HepG2 (cell line): ENCODE measurements at regions not wholly inside any gene's neighbourhood (a gene's known extent, or its start where the extent isn't known, plus 50 kb on each side); places are given as distances from the start of the nearest gene placed in this dataset.
A peak's percentile ranks its signal among the peaks of the same experiment; 100 is the strongest.

Source experiments
- ATAC-seq: fragments of 200-7000 bp; cut with Tn5 transposase; 3 replicates; pipeline ENCODE4 v1.9.1; 2020; ENCODE audit warnings: mild to moderate bottlenecking, moderate library complexity
- BruUV-seq: library from RNA; stranded (reverse); fragments of 400-500 nt; replicated peaks from 2 replicates; lab custom pipeline; 2021; lab: Mats Ljungman, UMichigan
- CTCF ChIA-PET: fragments of 300-600 bp; formaldehyde crosslinking; extraction: SDS; loops from one replicate; lab custom pipeline; 2021; ENCODE audit warnings: low total read pairs, inconsistent platforms, low intra/inter-chr PET ratio; lab: Yijun Ruan, JAX
- POLR2A ChIA-PET: fragments of 350-600 bp; sonication (Branson Sonifier 250); formaldehyde crosslinking; loops from one replicate; lab custom pipeline; 2020; ENCODE audit warnings: antibody characterized with exemption, inconsistent platforms; lab: Yijun Ruan, JAX
- DNase-seq: peaks from one replicate; pipeline ENCODE4 v3.0.0-alpha.2; 2015; ENCODE audit warnings: low spot score
- FAIRE-seq: peaks from 3 replicates; lab custom pipeline; 2011; peaks lifted over from hg19 to GRCh38; lab: Jason Lieb, UNC
- H2AFZ ChIP-seq: one replicate; pipeline ENCODE4 v1.6.1; 2011; ENCODE audit warnings: low read length, inconsistent platforms
- H3K27ac ChIP-seq: fragments of 300-600 bp; 3 replicates; pipeline ENCODE4 v1.8.0; 2011; ENCODE audit warnings: mixed run types, mild to moderate bottlenecking, mixed read lengths, low read length, inconsistent platforms; ENCODE audit not compliant: insufficient read depth; ENCODE audit errors: extremely low read length
- H3K27me3 ChIP-seq, 2 experiments: fragments of 200-600 bp in 1 of 2; 2 replicates in 1 of 2; 3 replicates in 1 of 2; pipeline versions ENCODE4 v1.6.0 to v1.8.0; 2011; ENCODE audit warnings: low read length in 2 of 2, mild to moderate bottlenecking in 2 of 2, moderate library complexity in 2 of 2, inconsistent platforms in 1 of 2; ENCODE audit not compliant: insufficient read depth in 2 of 2, control insufficient read depth in 1 of 2
- H3K36me3 ChIP-seq, 2 experiments: fragments of 200-600 bp in 1 of 2; replicated peaks in 1 of 2; 2 replicates in 1 of 2; 3 replicates in 1 of 2; pipeline versions ENCODE4 v1.5.1 to v1.8.0; 2011; ENCODE audit warnings: low read length in 2 of 2, inconsistent platforms in 1 of 2; ENCODE audit not compliant: insufficient read depth in 2 of 2, control insufficient read depth in 1 of 2
- H3K4me1 ChIP-seq: 2 replicates; pipeline ENCODE4 v1.5.1; 2012; ENCODE audit warnings: low read length, inconsistent platforms; ENCODE audit not compliant: insufficient read depth
- H3K4me2 ChIP-seq: 2 replicates; pipeline ENCODE4 v1.6.0; 2011; ENCODE audit warnings: low read depth, low read length, inconsistent platforms
- H3K4me3 ChIP-seq, 3 experiments: fragments of 200-600 bp in 1 of 3; sonication (generic), shearing (Covaris generic) in 1 of 3; replicated peaks in 1 of 3; 2 replicates each; pipeline ENCODE4 v1.5.1; 2011 to 2016; ENCODE audit warnings: low read length in 3 of 3, inconsistent platforms in 2 of 3, low read depth in 2 of 3, mild to moderate bottlenecking in 2 of 3, control low read depth in 1 of 3, mixed read lengths in 1 of 3; ENCODE audit not compliant: insufficient read depth in 1 of 3
- H3K79me2 ChIP-seq: one replicate; pipeline ENCODE4 v1.6.1; 2011; ENCODE audit warnings: low read length, inconsistent platforms; ENCODE audit not compliant: insufficient read depth
- H3K9ac ChIP-seq: 2 replicates; pipeline ENCODE4 v1.6.0; 2011; ENCODE audit warnings: mild to moderate bottlenecking, low read depth, low read length, inconsistent platforms; ENCODE audit not compliant: insufficient read depth
- H3K9me3 ChIP-seq: 2 replicates; pipeline ENCODE4 v1.5.1; 2012; ENCODE audit warnings: mild to moderate bottlenecking, low read length
- H4K20me1 ChIP-seq: 2 replicates; pipeline ENCODE4 v1.6.0; 2011; ENCODE audit warnings: inconsistent platforms, mild to moderate bottlenecking, low read length, moderate library complexity; ENCODE audit not compliant: insufficient read depth
- ARID4A ChIP-seq: sonication (generic); formaldehyde crosslinking; IDR thresholded peaks from 2 replicates; pipeline ENCODE4 v1.5.0; 2020; ENCODE audit warnings: mild to moderate bottlenecking, missing genetic modification reagents, borderline replicate concordance
- ATF7 ChIP-seq, 2 experiments: fragments of 450-650 bp in 1 of 2; sonication (generic) in 1 of 2; formaldehyde crosslinking in 1 of 2; IDR thresholded peaks; 2 replicates each; pipeline versions ENCODE4 v1.4.0 to v1.6.1; 2016 to 2020; ENCODE audit warnings: antibody characterized with exemption in 1 of 2, mild to moderate bottlenecking in 1 of 2, missing genetic modification reagents in 1 of 2
- CEBPB ChIP-seq: IDR thresholded peaks from 2 replicates; pipeline ENCODE4 v1.6.1; 2011; ENCODE audit warnings: low read depth, low read length, improper control_type of control experiment, borderline replicate concordance
- CEBPG ChIP-seq: IDR thresholded peaks from 2 replicates; pipeline ENCODE4 v1.6.1; 2016
- DMTF1 ChIP-seq: sonication (generic); formaldehyde crosslinking; IDR thresholded peaks from 2 replicates; pipeline ENCODE4 v1.4.0; 2020; ENCODE audit warnings: mild to moderate bottlenecking, missing genetic modification reagents
- HINFP ChIP-seq: sonication (generic); formaldehyde crosslinking; IDR thresholded peaks from 2 replicates; pipeline ENCODE4 v1.4.0; 2020; ENCODE audit warnings: low read depth, mild to moderate bottlenecking, missing genetic modification reagents
- IKZF1 ChIP-seq: fragments of 450-650 bp; IDR thresholded peaks from 2 replicates; pipeline ENCODE4 v1.7.1; 2016
- NCOA2 ChIP-seq: sonication (generic); formaldehyde crosslinking; IDR thresholded peaks from 2 replicates; pipeline ENCODE4 v1.8.0; 2022; ENCODE audit warnings: inconsistent platforms
- NCOR1 ChIP-seq: fragments of 200-600 bp; sonication (generic); IDR thresholded peaks from 2 replicates; pipeline ENCODE4 v1.7.0; 2017; ENCODE audit warnings: antibody characterized with exemption, low read length, borderline replicate concordance
- NFE2 ChIP-seq: sonication (generic); formaldehyde crosslinking; IDR thresholded peaks from 2 replicates; pipeline ENCODE4 v1.4.0; 2020; ENCODE audit warnings: missing genetic modification reagents
- NPAS2 ChIP-seq: sonication (generic); formaldehyde crosslinking; IDR thresholded peaks from 2 replicates; pipeline ENCODE4 v1.8.0; 2022; ENCODE audit warnings: mild to moderate bottlenecking, missing genetic modification reagents, borderline replicate concordance
- TCF12 ChIP-seq, 2 experiments: fragments of 450-650 bp in 1 of 2; sonication (generic) in 1 of 2; formaldehyde crosslinking in 1 of 2; IDR thresholded peaks; 2 replicates each; pipeline versions ENCODE4 v1.6.1 to v1.8.0; 2017 to 2022; ENCODE audit warnings: antibody characterized with exemption in 1 of 2, mild to moderate bottlenecking in 1 of 2, missing genetic modification reagents in 1 of 2, moderate library complexity in 1 of 2
- WGBS: methylation state at CpG from one replicate; pipeline ENCODE4 v1.1.6; 2017; ENCODE audit warnings: low lambda C conversion rate; 5-methylcytosine and 5-hydroxymethylcytosine counted together
- in situ Hi-C: cut with HindIII; loops from 2 replicates; pipeline ENCODE4 v1.10.0; 2017; ENCODE audit warnings: low pct_unique_long_range_greater_than_20kb; ENCODE audit not compliant: extremely low pct_ligation_motif_present
- intact Hi-C: fragments of 100-400 bp; cut with micrococcal nuclease; formaldehyde crosslinking; loops from one replicate; pipeline ENCODE4 v1.10.0; 2022; ENCODE audit not compliant: unreplicated experiment

DNA sequence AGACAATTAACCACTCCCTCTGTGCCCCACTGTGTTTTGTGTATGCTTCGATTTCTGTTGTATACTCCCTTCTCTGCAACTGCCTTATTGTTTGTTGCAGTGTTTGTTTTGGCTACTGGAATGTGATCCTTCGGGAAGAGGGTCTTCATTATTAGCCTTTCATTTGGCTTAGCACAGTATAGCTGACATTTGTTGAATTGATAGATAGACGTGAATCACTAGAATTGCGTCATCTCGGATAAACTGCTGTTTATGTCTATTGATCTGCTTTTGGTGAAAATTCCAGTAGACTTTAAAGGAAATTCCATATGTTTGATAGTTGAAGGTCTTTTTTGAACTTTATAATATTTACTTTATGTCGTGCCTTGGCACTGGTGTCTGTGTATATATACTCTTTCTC lies 189.9 kb upstream of the EYA4 start:
- FAIRE-seq: no peak
- H3K79me2 ChIP-seq: no peaks in the 10 kb centered on the region
- ATAC-seq: no peak
- H3K4me1 ChIP-seq: peaks cover 10% of the 10 kb centered on the region
- BruUV-seq: no TSS peak
- WGBS: 23% methylated on average over 6 of the region's 6 CpGs
- no peaks in the 10 kb centered on the region for H3K27me3 ChIP-seq
- no peaks in the 10 kb centered on the region for H3K9me3 ChIP-seq
- no peaks in the 10 kb centered on the region for H3K36me3 ChIP-seq
- H4K20me1 ChIP-seq: no peaks in the 10 kb centered on the region
- no peak overlapping the region for H3K4me3 ChIP-seq
- DNase-seq: no peak
- no peak overlapping the region for H3K4me2 ChIP-seq
- no peak overlapping the region for H2AFZ ChIP-seq
- POLR2A ChIA-PET: no interaction called here
- in situ Hi-C loops (no loop called here), intact Hi-C loops (no loop called here)
- TF ChIP-seq NPAS2 (CRISPR knock-in tag): no peak
- TF ChIP-seq ARID4A (CRISPR knock-in tag): no peak
- TF ChIP-seq NCOA2: 0 out of 2 replicates have a peak, but pooled peaks have one; percentile 31
- peak; percentile 48; the same call in 1 of the 2 replicates for TF ChIP-seq CEBPG (CRISPR knock-in tag)
- TF ChIP-seq TCF12 (IDR thresholded peaks at IDR 0.05): no peak
- TF ChIP-seq TCF12 (CRISPR knock-in tag; IDR thresholded peaks at IDR 0.05): no peak
- peak; percentile 63; the same call in 1 of the 2 replicates for TF ChIP-seq CEBPB
- TF ChIP-seq HINFP (CRISPR knock-in tag): no peak
- TF ChIP-seq IKZF1: no peak
- no peak for TF ChIP-seq NFE2 (CRISPR knock-in tag)
- no peak for TF ChIP-seq NCOR1
- no peak for TF ChIP-seq DMTF1 (CRISPR knock-in tag)
- peak; percentile 31; the same call in 1 of the 2 replicates for TF ChIP-seq ATF7 (IDR thresholded peaks at IDR 0.05)
- TF ChIP-seq ATF7 (CRISPR knock-in tag; IDR thresholded peaks at IDR 0.05): no peak
- no peak overlapping the region for H3K27ac ChIP-seq
- CTCF ChIA-PET: no interaction called here
- H3K9ac ChIP-seq: no peak overlapping the region
